ENCODE measurements at regions not wholly inside any gene's neighbourhood (a gene's known extent, or its start where the extent isn't known, plus 50 kb on each side); places are given as distances from the start of the nearest gene placed in this dataset.
"Not testable (repeated sequence)": the region's sequence is repeated elsewhere in the genome, so short reads cannot be mapped to it uniquely, and the experiment has no call there.

DNA sequence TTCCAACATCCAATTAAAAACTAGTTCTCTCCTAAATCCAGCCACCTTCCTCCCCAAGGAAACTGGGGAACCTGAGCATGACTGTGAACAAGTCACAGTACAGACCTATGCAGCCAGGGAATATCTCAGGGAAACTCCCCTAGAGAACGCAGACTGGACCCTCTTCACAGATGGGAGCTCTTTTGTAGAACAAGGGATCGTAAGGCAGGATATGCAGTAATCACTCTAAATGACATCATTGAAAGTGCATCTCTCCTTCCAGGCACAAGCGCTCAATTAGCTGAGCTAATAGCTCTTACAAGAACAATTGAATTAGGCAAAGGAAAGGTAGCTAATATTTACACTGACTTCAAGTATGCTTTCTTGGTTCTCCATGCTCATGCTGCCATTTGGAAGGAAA, 1331.7 kb downstream of the UQCRFS1 start:
- DNase-seq (ENCODE audit: low read depth) = no peak

GRCh38 chr19:27876976-27877512, 1335.9 kb downstream of the UQCRFS1 start:
- no peak for DNase-seq (ENCODE audit: low read depth)

GRCh38 chr19:27876489-27876888, 1336.5 kb downstream of the UQCRFS1 start:
- DNase-seq (ENCODE audit: low read depth) = no peak

- DNase-seq (ENCODE audit: low read depth) = no peak
Measured at GRCh38 chr19:27872370-27872769, 1340.6 kb downstream of the UQCRFS1 start.

GRCh38 chr19:27870293-27870692, 1342.7 kb downstream of the UQCRFS1 start:
- DNase-seq (ENCODE audit: low read depth) = no peak

DNA sequence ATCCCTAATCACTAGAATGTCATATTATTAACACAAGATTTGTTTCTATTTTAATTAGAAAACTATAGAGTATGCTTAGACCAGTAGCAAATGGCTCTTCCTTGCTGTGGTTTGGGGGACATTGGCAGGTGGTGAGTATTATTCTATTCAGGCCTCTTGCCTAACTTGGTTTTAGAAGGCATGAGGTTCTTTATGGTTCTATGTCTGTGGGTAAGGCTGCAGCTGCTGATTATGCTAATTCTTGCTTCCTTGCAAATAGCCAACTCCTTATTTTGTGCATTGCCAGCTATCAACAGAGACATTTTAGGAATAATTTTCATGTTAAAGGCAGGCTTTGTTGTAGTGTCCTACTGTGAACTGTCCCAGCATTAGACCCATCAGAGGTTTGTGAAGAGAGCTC, 1344.9 kb downstream of the UQCRFS1 start:
- no peak for DNase-seq (ENCODE audit: low read depth)

- DNase-seq (ENCODE audit: low read depth) = no peak
Measured at GRCh38 chr19:27865927-27866777, 1346.8 kb downstream of the UQCRFS1 start.

DNA sequence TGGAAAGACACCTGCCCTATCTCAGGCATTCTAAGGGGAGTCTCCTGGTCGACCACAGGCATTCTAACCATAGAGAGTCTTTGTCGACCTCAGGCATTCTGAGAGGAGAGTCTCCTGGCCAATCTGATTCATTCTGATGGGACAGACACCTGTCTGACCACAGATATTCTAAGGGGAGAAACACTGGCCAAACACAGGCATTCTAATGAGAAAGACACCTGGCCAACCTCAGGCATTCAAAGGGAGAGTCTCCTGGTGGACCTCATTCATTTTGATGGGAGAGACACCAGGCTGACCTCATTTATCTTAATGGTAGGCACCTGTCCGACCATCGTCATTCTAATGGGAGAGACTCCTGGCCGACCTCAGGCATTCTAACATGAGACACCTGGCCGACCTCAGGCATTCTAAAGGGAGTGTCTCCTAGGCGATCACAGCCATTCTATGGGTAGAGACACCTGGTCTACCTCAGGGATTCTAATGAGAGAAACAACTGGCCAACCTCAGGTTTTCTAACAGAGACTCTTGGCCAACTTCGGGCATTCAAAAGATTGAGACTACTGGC, 1351.5 kb downstream of the UQCRFS1 start:
- DNase-seq (ENCODE audit: low read depth) = no peak

- no peak for DNase-seq (ENCODE audit: low read depth)
Measured at GRCh38 chr19:27860309-27860934, 1352.5 kb downstream of the UQCRFS1 start.

DNA sequence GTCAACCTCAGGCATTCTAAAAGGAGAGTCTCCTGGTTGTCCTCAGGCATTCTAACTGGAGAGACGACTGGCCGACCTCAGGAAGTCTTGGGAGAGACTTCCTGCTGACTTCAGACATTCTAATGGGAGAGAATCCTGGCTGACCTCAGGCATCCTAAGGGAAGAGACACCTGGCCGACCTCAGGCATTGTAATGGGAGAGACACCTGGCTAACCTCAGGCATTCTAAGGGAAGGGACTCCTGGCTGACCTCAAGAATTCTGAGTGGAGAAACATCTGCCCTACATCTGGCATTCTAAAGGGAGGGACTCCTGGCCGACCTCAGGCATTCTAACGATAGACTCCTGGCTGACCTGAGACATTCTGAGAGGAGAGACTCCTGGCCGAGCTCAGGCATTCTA, 1353.3 kb downstream of the UQCRFS1 start:
- no peak for DNase-seq (ENCODE audit: low read depth)

- DNase-seq (ENCODE audit: low read depth) = no peak
Measured at GRCh38 chr19:27858981-27859581, 1353.9 kb downstream of the UQCRFS1 start.

DNA sequence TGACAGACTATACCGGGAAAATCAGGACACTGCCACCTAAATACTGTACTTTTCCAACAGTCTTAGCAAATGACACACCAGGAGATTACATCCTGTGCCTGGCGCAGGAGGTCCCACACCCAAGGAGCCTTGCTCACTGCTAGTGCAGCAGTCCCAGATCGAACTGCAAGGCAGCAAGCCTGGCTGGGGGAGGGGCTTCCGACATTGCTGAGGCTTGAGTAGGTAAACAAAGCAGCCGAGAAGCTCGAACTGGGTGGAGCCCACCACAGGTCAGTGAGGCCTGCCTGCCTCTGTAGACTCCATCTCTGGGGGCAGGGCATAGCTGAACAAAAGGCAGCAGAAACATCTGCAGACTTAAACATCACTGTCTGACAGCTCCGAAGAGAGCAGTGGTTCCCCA, 1360.0 kb downstream of the UQCRFS1 start:
- not testable (repeated sequence) for DNase-seq (ENCODE audit: low read depth)

DNA sequence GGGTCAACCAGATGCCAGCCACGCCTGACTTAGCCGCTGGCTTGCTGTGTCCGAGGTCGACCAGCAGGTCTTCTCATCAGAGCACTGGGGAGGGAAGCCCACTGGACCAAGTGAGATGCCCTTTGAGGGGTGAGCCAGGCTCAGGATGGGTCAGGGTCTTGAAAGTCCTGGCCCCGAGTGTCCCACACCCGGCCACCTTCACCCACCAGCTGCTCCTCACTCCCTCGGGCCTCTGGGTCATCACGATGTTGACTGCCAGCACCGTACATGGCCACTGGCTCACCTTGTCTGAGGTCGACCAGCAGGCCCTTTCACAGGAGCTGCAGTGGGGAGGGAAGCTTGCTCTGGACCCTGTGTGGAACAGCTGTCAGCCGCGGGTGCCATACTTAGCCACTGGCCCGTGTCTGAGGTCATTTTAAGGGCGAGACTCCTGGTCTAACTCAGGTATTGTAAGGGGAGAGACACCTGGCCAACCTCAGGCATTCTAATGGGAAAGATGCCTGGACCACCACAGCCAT, 1361.3 kb downstream of the UQCRFS1 start:
- DNase-seq (ENCODE audit: low read depth) = no peak

DNA sequence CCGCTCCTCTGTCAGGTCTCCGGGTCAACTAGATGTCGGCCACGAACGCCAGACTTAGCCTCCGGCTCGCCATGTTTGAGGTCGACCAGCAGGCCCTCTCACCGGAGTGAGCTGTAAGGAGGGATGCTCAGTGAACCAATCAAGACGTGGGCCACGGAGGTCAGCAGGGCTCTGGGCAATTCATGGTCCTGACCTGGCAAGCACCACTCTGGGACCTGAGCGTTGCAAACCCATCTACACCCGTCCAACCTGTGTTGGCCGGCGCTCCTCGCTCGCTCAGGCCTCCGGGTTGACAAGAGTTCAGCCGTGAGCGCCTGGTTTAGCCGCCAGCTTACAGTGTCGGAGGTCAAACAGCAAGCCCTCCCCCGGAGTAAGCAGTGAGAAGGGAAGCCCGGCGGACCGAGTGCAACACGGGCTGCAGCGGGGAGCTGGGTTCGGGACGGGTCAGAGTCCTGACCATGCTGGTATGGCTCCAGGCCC, 1361.9 kb downstream of the UQCRFS1 start:
- no peak for DNase-seq (ENCODE audit: low read depth)

DNA sequence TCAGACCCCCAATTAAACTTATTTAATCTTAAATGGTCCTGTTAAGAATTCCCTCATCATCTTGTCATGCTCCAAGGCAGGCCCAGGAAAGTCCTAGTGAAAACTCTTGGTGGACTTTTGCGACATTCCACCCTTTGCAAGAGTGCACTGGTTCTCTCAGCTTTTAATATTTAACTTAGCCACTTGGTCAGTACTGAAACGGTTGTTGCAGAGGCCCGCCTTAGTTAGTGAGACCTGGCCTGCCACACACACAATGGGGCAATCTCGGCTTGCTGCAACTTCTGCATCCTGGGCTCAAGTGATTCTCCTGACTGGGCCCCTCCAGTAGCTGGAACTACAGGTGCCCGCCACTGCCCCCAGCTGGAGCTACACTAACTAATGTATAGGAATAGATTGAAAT, 1366.0 kb downstream of the UQCRFS1 start:
- no peak for DNase-seq (ENCODE audit: low read depth)

- DNase-seq (ENCODE audit: low read depth) = no peak
Measured at GRCh38 chr19:27844261-27844660, 1368.7 kb downstream of the UQCRFS1 start.

DNA sequence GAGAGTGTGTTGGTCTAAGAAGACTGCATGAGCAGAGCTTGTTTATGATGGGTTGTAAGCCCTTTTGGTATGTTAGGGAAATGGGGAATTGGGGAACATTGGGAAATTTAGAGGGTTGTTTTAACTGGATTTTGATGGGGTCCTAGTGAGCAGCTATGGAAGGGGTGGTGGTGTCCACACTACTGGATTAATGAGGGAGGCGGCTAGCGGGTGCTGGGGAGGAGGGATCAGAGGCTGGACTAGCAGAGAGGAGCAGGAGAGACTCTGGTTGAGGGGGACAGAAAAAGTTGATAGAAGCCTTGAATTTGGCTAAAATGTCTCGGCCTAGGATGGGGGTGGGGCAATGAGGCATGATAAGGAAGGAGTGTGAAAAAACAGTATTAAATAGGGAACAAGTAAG, 1369.1 kb downstream of the UQCRFS1 start:
- DNase-seq (ENCODE audit: low read depth) = no peak

DNA sequence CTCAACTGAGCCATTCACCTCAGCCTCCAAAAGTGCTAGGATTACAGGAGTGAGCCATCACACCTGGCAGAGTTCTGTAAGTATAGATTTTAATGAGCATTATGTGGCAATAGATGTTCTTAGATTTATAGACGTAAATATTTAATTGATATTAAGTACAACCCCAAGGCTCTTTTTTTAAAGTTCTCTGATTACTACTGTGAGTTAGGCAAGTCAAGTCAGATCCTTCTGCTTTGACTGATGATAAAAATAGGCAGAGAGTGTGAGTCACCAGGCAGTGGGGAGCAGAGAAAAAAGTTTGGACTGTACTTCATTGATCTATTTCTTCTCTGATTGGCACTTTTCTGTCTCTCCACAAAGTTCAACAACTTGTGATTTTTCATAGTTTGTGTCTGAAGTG, 1379.9 kb downstream of the UQCRFS1 start:
- DNase-seq (ENCODE audit: low read depth) = no peak

- DNase-seq (ENCODE audit: low read depth) = no peak
Measured at GRCh38 chr19:27828829-27829228, 1384.1 kb downstream of the UQCRFS1 start.

DNA sequence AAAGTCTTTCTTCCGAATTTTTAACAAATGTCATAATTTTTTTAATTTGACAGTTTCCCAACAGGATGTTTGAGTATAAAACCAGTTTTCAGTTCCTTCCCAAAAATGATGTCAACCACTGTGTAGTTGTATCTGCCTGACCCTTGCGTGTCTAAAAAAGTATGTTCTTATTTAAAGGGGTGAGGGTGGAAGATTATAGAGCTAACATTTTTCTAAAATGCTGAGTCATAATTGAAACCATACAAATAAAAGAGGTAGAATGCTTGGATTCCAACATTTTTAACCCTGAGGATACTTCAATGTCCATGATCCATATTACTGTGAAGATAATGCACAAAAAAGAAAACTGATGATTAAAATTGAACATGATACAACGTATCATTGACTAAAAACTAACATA, 1388.8 kb downstream of the UQCRFS1 start:
- no peak for DNase-seq (ENCODE audit: low read depth)

DNA sequence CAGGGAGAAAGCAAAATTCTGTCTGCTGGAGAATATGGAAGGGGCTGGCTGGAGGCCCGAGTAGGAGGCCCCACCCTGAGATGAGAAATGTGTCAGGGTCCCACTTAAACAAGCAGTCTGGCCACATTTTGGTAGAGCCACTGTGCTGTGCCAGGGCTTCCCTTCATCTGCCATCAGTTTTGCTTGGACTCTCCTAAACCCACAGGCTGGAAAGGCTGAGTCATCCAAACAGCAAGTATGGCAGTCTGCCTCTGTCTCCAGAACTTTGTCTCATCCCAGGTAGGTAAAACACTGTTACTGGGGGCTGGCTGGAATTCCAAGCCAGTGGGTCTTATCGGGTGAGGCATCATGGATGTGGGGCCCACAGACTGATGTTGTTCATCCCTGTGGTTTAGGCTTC, 1390.6 kb downstream of the UQCRFS1 start:
- DNase-seq (ENCODE audit: low read depth) = no peak

- DNase-seq (ENCODE audit: low read depth) = no peak
Measured at GRCh38 chr19:27821418-27822018, 1391.4 kb downstream of the UQCRFS1 start.
